ENCODE measurements at regions not wholly inside any gene's neighbourhood (a gene's known extent, or its start where the extent isn't known, plus 50 kb on each side); places are given as distances from the start of the nearest gene placed in this dataset.

GRCh38 chr12:131391399-131391798 is 319.5 kb upstream of the SFSWAP start:
- TF ChIP-seq, protein P1, sequence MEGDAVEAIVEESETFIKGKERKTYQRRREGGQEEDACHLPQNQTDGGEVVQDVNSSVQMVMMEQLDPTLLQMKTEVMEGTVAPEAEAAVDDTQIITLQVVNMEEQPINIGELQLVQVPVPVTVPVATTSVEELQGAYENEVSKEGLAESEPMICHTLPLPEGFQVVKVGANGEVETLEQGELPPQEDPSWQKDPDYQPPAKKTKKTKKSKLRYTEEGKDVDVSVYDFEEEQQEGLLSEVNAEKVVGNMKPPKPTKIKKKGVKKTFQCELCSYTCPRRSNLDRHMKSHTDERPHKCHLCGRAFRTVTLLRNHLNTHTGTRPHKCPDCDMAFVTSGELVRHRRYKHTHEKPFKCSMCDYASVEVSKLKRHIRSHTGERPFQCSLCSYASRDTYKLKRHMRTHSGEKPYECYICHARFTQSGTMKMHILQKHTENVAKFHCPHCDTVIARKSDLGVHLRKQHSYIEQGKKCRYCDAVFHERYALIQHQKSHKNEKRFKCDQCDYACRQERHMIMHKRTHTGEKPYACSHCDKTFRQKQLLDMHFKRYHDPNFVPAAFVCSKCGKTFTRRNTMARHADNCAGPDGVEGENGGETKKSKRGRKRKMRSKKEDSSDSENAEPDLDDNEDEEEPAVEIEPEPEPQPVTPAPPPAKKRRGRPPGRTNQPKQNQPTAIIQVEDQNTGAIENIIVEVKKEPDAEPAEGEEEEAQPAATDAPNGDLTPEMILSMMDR (IDR thresholded peaks at IDR 0.05) = no peak
- TF ChIP-seq POLR2AphosphoS5 (IDR thresholded peaks at IDR 0.05) (no peak), POLR2A (IDR thresholded peaks at IDR 0.05) (no peak)

All from suprapubic skin (tissue), 4 donors.